Fibroblast of peridontal ligament (primary cell): ENCODE measurements at regions not wholly inside any gene's neighbourhood (a gene's known extent, or its start where the extent isn't known, plus 50 kb on each side); places are given as distances from the start of the nearest gene placed in this dataset.
A peak's percentile ranks its signal among the peaks of the same experiment; 100 is the strongest.

Experiments used
- DNase-seq: peaks from one replicate; pipeline ENCODE4 v3.0.0-alpha.2; 2010; ENCODE audit errors: extremely low read depth

DNA sequence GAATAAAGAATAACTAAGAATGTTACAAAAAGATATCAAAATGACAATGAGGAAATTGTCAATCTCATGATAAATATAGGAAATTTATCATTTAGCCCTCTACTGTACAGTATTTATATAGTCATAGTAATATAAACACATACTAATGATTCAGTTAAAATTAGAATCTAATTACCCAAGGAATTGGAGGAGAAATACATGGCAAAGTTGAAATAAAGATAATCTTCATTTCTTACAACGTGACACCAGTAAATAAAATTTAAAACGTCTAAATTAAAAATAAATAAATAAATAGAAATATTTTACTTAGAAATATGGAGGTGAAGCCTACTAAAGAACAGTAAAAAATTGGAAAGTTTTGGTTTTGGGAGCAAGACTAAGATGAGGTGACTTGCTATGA, 2163.1 kb upstream of the PCDH20 start:
- no peak for DNase-seq

DNA sequence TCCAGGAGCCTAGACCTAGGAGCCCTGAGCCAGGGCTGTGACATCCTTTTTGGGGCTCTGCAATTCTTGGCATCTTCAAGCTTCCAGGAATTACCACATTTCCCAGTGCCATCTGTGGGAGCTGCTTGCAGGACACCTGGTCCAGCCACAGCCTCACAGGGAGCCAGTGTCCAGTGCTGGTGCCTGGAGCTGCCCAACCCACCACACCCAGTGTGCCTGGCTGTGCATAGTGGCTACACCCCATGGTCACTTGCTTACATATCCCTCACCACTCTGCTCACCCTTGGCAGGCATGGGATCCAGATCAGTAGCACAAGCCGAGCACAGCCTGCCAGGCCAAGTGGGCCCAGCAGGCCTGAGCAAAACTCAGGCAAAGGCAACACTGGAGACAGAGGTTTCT, 2151.4 kb upstream of the PCDH20 start:
- no peak for DNase-seq

DNA sequence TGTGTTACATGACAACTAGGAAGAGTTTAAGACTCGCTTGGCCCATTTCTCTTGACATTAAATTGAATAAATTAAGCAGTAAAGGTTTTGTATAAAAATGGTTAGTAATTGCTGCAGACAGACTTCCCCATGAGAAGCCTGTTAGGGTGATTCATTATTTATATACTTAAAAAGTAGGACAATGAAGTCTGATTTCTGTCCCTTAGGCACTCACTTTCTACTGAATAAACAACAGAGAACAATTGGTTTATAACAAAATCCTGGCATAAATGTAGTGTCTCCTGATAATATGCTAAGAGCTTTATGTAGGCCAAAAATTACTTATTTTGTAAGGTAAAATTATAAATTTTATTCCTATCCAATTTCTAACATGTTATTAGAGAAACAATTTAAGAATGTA, 2138.5 kb upstream of the PCDH20 start:
- DNase-seq: no peak

DNA sequence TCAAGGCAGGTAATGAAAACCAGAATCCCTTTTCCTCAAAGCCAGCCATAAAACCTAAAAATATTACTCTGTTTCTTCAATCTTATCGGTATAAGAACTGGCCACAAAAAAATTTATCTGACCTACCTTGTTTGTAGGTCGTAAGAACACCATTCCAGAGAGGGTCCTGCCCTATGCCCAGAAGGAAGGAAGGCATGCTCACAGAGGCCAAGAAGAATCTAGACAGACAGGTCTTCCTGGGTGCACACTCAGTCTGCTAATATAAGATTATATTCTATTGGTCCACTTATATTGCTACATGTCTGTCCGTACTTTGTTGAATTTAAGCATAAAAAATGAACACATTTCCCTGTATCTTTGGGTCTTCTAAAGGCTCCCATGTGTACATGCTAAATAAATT, 2136.1 kb upstream of the PCDH20 start:
- DNase-seq: no peak

DNA sequence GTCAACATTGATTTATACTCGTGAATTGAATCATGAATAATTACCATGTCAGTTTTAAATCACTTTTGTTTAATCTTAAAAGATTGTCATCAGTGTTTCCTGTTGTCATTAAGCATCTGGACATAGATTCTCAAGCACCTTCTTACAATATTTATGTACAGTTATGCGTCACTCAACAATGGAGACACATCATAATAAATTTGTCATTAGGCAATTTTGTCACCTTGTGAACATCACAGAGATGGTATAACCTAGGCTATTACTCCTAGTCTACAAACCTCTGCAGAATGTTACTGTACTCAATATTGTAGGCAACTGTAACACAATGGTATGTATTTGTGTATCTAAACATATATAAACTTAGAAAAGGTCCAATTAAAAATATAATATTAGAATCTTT, 2130.9 kb upstream of the PCDH20 start:
- no peak for DNase-seq

DNA sequence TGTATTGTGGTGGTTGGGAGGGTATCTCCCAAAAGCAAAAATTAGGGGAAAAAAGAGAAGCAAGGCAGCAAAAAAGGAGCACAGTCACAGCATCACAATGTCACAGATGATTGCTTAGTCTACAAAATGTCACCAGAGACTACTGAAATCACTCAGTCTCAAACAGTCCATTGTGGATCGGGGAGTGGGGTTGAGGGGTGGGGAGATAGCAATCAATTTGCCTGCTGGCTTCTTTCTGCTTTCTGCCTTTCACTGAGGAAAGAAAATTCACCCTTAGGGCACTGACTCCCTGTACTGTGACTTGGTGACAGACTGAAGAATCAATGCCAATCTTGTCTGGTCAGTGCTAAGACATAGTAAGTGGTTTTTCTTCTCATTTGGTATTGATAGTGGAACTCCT, 2127.1 kb upstream of the PCDH20 start:
- no peak for DNase-seq

DNA sequence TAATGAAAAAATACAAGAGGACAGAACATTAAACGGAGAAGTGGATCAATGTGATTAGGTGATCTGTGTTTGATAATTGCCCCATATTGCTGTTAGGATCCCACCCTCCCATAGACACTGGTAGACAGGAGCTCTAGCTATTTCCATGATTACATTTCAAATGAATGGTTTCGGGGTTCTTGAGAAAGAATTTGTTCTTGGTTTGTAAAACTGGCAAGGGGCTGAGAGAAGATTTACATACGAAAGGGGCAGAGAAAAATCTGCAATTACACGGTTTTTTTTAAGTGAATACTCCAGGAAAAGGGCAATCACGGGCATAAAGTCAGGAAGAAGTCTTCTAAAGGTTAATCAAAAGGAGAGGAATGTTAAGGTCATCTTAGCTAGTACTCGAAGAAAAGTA, 2125.7 kb upstream of the PCDH20 start:
- no peak for DNase-seq

DNA sequence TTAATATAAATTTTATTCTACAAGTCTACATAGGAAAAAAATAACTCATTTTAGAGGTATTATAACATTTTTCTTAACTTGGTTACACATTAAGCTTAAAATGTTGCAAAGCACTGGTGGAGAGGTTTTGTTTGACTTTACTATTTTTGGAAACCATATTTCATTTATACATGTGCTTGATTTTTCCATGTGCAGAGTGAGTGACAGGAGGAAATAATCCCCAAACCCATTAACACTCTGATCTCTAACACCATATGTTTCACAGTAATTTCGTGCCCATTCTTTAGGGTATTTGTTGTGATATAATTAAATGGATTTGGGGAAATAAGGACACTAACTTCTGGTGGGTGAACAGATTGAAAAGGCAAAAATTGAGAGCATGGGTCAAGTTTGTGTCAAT, 2124.4 kb upstream of the PCDH20 start:
- DNase-seq: no peak

DNA sequence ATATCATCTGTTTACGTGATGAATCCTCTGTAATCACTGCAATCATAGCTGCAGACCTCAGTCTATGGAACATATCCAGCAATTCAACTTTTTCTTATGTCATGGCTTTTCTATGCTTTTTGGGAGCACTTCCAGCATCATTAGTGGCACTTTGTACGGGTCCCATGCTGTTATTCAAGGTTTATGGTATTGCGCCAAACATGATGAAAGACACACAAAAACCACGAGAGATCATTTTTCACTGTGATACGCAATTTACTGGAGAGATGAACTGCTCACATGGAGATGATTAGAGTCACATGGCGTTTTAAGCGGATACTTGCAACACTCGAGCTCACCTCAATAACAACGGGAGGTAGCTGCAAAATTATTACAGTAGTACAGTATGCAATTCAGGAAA, 2101.7 kb upstream of the PCDH20 start:
- DNase-seq: peak; percentile 100

DNA sequence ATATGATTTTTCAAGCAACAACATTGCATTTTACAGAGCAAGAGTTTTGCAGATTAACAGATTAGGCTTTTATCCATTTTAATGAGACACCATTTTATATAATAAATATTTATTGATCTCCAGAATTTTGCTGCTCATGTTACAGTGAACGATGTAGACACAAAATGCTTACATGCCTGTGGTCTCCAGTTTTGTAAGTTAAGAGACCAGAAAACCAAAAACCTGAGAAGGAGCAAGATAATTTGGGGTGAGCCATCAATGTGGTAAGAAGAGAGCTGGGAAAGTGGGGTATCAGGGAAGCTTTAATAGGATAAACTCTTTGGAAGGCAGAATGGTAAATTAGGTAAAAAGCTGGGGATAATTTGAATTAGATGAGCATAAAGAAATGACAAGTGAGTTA, 2100.5 kb upstream of the PCDH20 start:
- DNase-seq: peak; percentile 83

DNA sequence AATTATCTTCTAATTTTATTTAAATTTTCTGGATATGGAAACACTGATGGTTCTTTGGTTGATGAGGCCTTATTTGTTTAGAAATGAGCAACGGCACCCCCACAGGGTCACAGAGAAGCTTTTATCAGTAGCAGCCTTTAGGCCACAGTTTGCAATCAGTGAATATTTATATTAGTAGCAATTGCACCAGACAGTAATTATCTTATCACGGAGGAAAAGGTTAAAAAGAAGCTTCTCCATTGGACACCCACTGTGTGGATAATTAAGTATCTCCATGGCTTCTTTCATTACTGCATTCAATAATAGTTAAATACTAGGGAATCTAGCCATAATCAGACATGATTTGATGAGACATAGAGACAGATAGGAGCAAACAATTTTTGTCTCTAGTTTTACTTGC, 2099.2 kb upstream of the PCDH20 start:
- no peak for DNase-seq

DNA sequence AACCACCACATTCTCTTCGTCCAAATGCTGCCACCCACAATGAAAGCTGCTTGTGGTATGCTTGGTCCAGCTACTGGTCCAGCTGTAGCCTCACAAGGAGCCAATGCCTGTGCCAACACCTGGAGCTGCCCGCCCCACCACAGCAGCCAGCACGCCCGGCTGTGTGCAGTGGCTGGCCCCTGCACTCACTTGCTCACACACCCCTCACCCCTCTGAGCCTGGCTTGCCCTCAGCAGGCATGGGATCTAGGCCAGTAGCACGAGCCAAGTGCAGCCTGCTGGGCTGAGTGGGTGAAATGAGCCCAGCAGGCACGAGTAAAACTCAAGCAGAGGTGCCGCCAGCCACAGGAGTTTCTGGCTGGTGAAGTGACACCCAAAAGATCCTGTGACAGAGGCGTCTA, 2096.4 kb upstream of the PCDH20 start:
- DNase-seq: no peak

DNA sequence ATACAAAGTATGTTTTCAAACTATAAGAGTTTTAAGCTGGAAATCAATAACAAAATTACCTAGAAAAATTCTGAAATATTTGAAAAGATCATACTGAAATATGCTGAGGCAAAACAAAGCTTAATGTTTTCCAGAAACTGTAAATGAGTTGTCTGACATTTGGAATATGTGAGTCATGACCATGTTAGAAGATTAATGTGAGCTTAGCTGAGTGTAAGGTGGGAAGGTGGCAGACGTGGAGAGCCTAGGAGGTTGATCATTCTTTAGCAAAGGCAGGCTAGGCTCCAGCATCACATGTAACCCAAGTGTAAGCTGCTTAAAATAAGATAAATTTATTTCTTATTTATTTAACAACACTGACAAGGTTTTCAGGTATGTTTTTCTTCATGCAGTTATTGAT, 2086.1 kb upstream of the PCDH20 start:
- DNase-seq: peak; percentile 37

DNA sequence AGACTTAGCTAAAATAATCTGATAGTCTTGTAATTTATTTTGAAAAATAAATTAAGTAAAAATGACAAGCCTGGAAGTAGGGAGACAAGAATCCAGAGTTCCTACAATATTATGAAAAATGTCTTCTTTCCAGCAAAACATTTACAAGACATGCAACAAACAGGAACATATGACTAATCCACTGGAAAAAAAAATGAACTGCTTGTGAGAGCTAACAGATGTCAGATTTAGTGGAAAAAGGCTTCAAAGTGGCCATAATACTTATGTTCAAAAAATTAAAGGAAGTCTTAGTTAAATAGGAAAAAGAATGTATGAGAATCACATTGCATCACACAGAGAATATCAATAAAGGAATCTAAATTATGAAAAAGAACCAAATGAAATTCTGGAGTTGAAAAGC, 2082.0 kb upstream of the PCDH20 start:
- peak; percentile 64 for DNase-seq

DNA sequence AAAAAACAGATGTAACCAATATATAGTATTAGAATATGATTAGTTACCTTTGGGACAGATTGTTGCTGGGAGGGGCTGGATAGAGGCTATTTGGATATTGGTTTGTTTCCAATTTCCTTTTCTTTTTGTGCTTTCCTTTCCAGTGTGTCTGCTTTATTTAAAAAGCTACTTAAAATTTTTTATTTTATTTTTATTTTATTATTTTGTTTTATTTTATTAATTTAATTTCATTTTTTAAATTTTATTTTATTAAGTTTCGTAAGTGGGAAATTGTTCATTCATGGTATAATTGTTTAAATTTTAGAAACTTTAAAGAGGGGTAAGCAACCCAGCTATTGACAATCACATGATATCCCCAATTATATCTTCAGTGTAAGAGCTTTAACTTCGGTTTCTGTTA, 2077.0 kb upstream of the PCDH20 start:
- DNase-seq: no peak

DNA sequence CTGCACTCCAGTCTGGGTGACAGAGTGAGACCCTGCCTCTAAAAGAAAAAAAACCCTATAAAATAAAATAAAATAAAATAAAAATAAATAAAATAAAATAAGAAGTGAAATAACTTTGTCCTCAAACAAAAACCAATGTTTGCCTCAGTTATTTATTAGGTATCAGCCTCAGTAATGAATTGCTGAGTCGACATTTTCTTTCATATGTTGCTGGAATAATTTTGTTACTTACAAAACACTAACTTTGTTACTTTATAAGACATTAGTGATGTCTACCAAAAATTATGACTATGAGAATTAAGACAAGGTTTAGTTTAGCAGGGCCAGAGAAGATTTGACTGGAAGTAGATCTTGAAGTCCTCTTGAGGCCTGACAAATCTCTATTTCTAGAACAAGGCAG, 2074.5 kb upstream of the PCDH20 start:
- no peak for DNase-seq

DNA sequence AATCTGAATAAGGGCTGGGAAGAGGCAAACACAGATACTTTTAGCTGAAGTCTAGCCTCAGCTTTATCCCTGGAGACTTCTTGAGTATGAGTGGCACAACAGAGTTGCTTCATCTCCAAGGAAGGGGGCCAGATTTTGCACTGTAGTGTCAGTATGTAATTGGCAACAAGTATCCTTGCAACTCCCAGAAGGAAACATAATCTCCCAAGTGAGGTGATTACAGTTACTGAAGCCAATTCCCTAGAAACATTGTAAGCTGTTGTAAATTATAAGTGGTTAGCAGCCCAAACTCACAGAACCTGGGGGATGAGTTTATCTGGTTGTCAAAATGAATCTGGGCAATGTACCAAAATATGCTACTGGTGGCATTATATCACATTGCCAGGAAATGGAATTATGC, 2065.7 kb upstream of the PCDH20 start:
- DNase-seq: peak; percentile 99

DNA sequence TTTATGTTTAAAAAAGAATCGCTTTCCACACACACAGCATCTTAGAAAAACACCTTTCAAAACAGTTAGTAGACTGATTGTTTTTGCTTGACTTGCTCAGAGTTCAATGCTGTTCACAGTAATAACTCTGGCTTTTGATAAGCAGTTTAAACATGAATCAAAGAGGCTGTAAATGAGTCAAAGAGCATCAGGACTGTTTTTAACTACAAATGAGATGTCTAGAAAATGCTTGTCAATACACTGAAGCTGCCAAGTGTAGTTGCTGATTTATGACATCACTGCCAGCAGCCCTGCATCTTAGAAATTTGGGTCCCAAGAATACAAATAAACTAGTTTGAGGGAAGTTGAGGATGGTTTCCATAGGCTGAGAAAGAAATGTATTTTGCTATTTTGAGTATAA, 2057.1 kb upstream of the PCDH20 start:
- DNase-seq: no peak

DNA sequence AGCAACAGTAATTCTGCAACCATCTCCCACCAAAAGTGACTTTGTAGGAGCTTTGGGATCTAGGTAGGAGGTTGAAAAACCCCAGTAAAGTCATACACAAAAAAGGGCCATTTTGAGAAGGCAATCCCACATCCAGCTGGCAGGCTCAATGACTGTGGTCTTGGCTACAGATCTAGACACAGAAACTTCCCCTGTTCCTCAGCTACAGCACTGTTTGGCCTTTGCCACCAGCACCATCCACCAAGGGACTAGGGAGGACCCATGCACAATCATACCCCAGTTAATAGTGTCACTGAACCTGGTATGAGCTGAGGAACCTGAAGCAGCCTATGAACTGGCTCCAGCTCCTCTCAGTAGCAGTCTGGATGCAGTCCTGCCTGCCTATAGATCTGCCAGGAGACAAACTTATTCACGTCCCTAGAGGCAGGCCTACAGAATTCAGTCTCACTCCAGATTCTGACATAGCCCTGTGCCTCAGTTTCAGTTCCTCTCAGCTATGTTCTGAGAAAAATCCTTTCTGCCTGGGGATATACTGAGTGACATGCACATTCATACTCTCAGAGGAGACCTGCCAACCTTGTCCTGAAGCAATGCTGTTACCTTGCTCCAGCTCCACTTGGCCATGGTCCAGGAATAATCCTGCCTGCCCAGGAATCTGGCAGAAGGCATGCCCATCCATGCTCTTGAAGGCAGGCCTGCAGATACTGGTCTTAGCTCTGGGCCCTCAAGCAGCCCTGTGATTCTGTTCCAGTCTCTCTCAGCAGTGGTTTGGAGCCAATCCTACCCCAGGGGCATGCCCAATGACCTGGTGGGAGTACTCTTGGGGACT, 2048.3 kb upstream of the PCDH20 start:
- no peak for DNase-seq

DNA sequence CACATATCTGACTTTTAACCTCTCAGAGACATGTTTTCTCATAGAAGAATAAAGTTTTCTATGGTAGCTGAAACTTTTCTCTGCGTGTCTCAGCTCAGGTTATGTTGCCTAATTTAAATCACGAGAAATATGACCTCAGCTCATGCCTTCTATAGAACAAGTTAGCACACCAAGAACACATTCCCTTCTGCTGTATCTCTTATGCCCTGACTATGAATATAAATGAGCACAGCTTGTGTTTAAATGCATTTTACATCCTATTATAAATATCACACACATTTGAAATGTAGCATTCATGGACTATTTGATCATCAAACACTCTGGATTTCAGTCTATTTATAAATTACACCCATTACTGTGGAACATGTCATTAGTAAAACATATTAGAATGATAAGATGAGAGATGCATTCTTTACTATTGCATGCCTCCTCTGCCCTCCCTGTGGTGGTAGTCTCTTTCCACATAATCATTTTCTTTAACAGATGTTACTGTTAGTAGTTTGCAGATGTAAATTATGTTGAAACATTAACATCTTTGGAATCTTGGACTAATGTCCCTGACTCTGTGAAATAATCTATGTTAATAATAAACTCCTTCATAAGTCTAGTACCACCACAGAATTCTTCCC, 2044.9 kb upstream of the PCDH20 start:
- peak; percentile 42 for DNase-seq

DNA sequence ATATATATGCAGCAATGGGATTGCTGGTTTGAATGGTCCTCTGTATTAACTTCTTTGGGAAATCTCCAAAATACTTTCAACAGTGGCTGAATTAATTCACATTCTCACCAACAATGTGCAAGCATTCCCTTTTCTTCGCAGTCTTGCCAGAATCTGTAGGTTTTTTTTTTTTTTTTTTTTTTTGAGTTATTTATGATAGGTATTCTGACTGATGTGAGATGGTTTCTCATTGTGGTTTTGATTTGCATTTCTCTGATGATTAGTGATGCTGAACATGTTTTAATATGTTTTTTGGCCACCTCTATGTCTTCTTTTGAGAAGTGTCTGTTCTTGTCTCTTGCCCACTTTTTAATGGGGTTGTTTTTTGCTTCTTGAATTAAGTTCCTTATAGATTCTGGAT, 2041.5 kb upstream of the PCDH20 start:
- DNase-seq: no peak

DNA sequence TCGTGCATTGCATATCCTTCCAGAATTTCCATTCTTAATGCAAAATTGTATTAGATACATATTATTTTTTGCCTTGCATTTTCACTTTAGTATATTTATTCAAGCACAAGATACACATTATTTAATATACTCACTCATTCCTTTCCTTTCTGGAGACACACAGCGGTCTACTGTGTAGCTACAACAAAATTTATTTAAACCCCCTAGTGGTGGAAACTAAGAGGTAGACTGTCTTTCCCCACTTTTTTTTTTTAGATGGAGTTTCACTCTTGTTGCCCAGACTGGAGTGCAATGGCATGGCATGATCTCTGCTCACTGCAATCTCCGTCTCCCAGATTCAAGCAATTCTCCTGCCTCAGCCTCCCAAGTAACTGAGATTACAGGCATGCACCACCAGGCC, 2040.3 kb upstream of the PCDH20 start:
- no peak for DNase-seq

DNA sequence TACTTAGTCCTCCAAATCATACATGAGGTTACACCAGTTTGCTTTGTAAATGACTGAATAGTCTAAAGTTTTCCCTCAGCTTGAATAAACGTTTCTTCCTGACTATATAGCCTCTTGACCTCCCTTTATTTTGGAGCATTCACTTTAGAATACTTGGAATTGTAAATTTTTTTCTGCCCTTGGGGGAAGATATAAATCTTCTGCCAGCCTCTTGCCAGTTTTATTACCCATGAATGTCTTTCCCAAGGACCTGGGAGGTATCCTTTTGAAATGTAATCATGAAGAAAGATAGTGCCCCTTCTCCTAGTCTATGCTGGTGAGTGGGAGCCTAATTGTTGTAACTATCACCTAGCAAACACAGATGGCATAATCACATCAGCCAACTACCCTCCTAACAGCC, 2033.9 kb upstream of the PCDH20 start:
- DNase-seq: no peak

DNA sequence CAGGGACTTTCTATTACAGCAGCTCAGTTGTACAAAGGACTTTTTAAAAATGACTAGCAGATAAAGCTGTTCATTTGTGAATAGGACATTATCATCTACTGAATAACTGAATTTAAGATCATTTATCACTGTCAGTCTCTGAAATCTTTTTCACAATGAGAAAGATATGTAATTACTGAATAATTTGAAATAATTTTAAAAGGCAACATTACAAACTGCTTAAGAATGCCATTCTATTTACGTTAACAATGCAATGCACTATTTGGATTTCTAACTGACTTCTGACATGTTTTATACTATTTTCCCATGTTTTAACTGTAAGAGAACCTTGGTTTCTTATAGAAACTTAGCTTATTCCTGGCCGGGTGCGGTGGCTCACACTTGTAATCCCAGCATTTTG, 2033.0 kb upstream of the PCDH20 start:
- DNase-seq: no peak
